ENCODE measurements at regions not wholly inside any gene's neighbourhood (a gene's known extent, or its start where the extent isn't known, plus 50 kb on each side); places are given as distances from the start of the nearest gene placed in this dataset.

DNA sequence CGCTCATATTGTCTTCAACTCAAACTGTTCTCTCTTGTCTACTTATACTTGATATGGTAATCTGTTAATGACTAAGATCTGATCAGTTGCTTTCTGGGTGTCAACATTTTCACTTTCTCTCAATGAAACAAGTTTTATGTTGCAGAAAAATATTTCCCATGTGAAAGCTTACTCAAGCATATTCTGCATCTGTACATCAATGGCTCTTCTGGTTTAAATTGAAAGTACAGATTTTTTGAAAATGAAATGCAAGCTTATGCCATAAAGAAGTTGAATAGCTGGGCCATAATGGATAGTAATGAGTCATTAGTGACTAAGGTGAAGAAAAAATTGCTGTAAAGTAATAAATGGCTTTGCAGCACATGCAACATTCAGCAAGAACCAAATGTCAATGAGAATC lies 140.7 kb downstream of the BCHE start:
- TF ChIP-seq POLR2A (IDR thresholded peaks at IDR 0.05; ENCODE audit: low read length) (no peak), GATA1 (IDR thresholded peaks at IDR 0.05; ENCODE audit: low read depth, low read length) (no peak)

Measured in erythroblast (primary cell).